A673 (cell line): ENCODE measurements at regions not wholly inside any gene's neighbourhood (a gene's known extent, or its start where the extent isn't known, plus 50 kb on each side); places are given as distances from the start of the nearest gene placed in this dataset.
"Not testable (repeated sequence)": the region's sequence is repeated elsewhere in the genome, so short reads cannot be mapped to it uniquely, and the experiment has no call there.

ENCODE experiments used
- BruUV-seq: library from RNA; stranded (reverse); fragments of 400-500 nt; replicated peaks from 2 replicates; lab custom pipeline; 2021; lab: Mats Ljungman, UMichigan
- CTCF ChIA-PET: fragments of 300-600 bp; sonication (Branson Sonifier 250); formaldehyde crosslinking; loops from one replicate; lab custom pipeline; 2022; ENCODE audit warnings: antibody characterized with exemption; lab: Charles Lee
- POLR2A ChIA-PET: fragments of 300-600 bp; sonication (Branson Sonifier 250); formaldehyde crosslinking; loops from one replicate; lab custom pipeline; 2022; ENCODE audit warnings: antibody characterized with exemption; ENCODE audit not compliant: low non-redundant PET; lab: Charles Lee
- DNase-seq: peaks from one replicate; pipeline ENCODE4 v3.0.0-alpha.2; 2015; ENCODE audit warnings: low spot score
- H3K27ac ChIP-seq: fragments of 200-600 bp; sonication (generic); 2 replicates; pipeline ENCODE4 v1.5.1; 2016; ENCODE audit warnings: mixed run types, low read depth, mild to moderate bottlenecking, mixed read lengths, antibody characterized with exemption, low read length; ENCODE audit not compliant: poor library complexity, severe bottlenecking
- H3K27me3 ChIP-seq: fragments of 200-600 bp; sonication (generic); replicated peaks from 2 replicates; pipeline ENCODE4 v1.6.1; 2017; ENCODE audit warnings: mixed run types, low read depth, mild to moderate bottlenecking, mixed read lengths, antibody characterized with exemption, low read length; ENCODE audit not compliant: insufficient read depth, poor library complexity
- H3K36me3 ChIP-seq: fragments of 200-600 bp; sonication (generic); 2 replicates; pipeline ENCODE4 v1.6.1; 2016; ENCODE audit warnings: mixed run types, mild to moderate bottlenecking, mixed read lengths, antibody characterized with exemption, low read length; ENCODE audit not compliant: insufficient read depth, poor library complexity, severe bottlenecking
- H3K4me1 ChIP-seq: fragments of 200-600 bp; sonication (generic); 2 replicates; pipeline ENCODE4 v1.6.1; 2017; ENCODE audit warnings: mixed run types, mild to moderate bottlenecking, mixed read lengths, antibody characterized with exemption, low read length; ENCODE audit not compliant: insufficient read depth, poor library complexity, severe bottlenecking
- H3K4me3 ChIP-seq: fragments of 200-600 bp; sonication (generic); 2 replicates; pipeline ENCODE4 v1.5.1; 2016; ENCODE audit warnings: low read depth, mixed run types, mild to moderate bottlenecking, mixed read lengths, low read length; ENCODE audit not compliant: poor library complexity, severe bottlenecking
- H3K9me3 ChIP-seq: fragments of 200-600 bp; sonication (generic); 2 replicates; pipeline ENCODE4 v1.6.1; 2016; ENCODE audit warnings: mixed run types, low read depth, mild to moderate bottlenecking, mixed read lengths, antibody characterized with exemption, low read length; ENCODE audit not compliant: poor library complexity, severe bottlenecking
- EZH2 ChIP-seq: fragments of 200-600 bp; sonication (generic); IDR thresholded peaks from 2 replicates; pipeline ENCODE4 v1.6.1; 2017; ENCODE audit warnings: borderline replicate concordance, low read depth, mild to moderate bottlenecking, mixed read lengths, antibody characterized with exemption, low read length; ENCODE audit not compliant: poor library complexity, severe bottlenecking
- intact Hi-C: fragments of 100-400 bp; cut with micrococcal nuclease; formaldehyde crosslinking; loops from one replicate; pipeline ENCODE4 v1.10.0; 2022; ENCODE audit not compliant: unreplicated experiment
- TF ChIP-seq, protein P1 (sequence below): fragments of 300-800, 200-600 bp; sonication (generic); conservative IDR thresholded peaks from 2 replicates; pipeline ENCODE4 v1.5.1; 2017; ENCODE audit warnings: low read depth, mild to moderate bottlenecking, antibody characterized with exemption, low read length, moderate library complexity, mixed read lengths

DNA sequence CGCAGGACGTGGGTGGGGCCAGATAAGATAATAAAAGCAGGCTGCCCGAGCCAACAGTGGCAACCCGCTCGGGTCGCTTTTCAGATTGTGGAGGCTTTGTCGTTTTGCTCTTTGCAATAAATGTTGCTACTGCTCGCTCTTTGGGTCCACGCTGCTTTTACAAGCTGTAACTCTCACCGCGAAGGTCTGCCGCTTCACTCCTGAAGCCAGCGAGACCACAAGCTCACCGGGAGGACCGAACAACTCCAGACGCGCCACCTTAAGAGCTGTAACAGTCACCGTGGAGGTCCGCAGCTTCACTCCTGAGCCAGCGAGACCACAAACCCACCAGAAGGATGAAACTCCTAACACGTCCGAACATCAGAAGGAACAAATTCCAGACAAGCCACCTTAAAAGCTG, 286.6 kb upstream of the MAGI2 start:
- H3K4me1 ChIP-seq = no peaks in the 10 kb centered on the region
- CTCF ChIA-PET = no interaction called here
- no peak overlapping the region for H3K4me3 ChIP-seq
- H3K27ac ChIP-seq = no peak overlapping the region
- BruUV-seq = no TSS peak
- intact Hi-C loops = no loop called here
- H3K36me3 ChIP-seq = no peaks in the 10 kb centered on the region
- DNase-seq = no peak
- H3K27me3 ChIP-seq = peaks cover 9% of the 10 kb centered on the region
- no peaks in the 10 kb centered on the region for H3K9me3 ChIP-seq
- no peak for TF ChIP-seq EZH2
- TF ChIP-seq, protein P1, sequence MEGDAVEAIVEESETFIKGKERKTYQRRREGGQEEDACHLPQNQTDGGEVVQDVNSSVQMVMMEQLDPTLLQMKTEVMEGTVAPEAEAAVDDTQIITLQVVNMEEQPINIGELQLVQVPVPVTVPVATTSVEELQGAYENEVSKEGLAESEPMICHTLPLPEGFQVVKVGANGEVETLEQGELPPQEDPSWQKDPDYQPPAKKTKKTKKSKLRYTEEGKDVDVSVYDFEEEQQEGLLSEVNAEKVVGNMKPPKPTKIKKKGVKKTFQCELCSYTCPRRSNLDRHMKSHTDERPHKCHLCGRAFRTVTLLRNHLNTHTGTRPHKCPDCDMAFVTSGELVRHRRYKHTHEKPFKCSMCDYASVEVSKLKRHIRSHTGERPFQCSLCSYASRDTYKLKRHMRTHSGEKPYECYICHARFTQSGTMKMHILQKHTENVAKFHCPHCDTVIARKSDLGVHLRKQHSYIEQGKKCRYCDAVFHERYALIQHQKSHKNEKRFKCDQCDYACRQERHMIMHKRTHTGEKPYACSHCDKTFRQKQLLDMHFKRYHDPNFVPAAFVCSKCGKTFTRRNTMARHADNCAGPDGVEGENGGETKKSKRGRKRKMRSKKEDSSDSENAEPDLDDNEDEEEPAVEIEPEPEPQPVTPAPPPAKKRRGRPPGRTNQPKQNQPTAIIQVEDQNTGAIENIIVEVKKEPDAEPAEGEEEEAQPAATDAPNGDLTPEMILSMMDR = no peak
- POLR2A ChIA-PET = no interaction called here

DNA sequence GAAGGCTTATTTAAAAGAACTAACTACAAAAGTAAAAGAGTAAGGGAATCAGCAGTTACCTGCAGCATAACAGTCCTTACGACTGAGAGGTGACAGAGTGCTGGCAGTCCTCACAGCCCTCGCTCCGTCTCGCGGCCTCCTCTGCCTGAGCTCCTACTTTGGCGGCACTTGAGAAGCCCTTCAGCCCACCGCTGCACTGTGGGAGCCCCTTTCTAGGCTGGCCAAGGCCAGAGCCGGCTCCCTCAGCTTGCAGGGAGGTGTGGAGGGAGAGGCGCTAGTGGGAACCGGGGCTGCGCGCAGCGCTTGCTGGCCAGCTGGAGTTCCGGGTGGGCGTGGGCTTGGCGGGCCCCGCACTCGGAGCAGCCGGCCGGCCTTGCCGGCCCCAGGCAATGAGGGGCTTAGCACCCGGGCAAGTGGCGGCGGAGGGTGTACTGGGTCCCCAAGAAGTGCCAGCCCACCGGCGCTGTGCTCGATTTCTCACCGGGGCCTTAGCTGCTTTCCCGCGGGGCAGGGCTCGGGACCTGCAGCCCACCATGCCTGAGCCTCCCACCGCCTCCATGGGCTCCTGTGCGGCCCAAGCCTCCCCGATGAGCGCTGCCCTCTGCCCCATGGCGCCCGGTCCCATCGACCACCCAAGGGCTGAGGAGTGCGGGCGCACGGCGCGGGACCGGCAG, 285.7 kb upstream of the MAGI2 start:
- H3K4me1 ChIP-seq, H3K4me3 ChIP-seq, H3K27me3 ChIP-seq, DNase-seq, H3K9me3 ChIP-seq, BruUV-seq, H3K36me3 ChIP-seq, CTCF ChIA-PET, POLR2A ChIA-PET, H3K27ac ChIP-seq, intact Hi-C loops: not testable (repeated sequence)

DNA sequence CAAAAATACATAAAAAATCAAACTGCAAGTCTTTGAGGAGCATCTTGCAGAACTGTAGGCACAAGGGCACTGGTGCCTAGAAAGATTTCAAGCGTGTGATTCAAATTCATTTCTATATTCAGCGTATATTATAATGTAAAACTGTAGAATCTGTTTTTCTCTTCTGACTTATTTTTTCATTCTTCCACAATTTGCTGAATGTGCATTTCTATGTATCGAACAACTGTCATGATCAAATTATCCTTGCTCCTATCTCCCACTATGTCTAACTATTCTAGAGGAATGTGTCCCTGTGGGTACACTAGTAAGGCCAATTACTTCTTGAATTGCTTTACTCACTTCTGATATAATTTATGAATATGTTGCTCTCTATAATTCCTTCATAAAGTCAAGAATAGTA, 283.0 kb upstream of the MAGI2 start:
- H3K4me3 ChIP-seq = no peak overlapping the region
- no peaks in the 10 kb centered on the region for H3K9me3 ChIP-seq
- intact Hi-C loops = no loop called here
- no peak overlapping the region for H3K27ac ChIP-seq
- DNase-seq = no peak
- no TSS peak for BruUV-seq
- TF ChIP-seq, protein P1 = no peak
- CTCF ChIA-PET = no interaction called here
- H3K4me1 ChIP-seq = no peaks in the 10 kb centered on the region
- POLR2A ChIA-PET = no interaction called here
- no peaks in the 10 kb centered on the region for H3K36me3 ChIP-seq
- peaks cover 4% of the 10 kb centered on the region for H3K27me3 ChIP-seq

DNA sequence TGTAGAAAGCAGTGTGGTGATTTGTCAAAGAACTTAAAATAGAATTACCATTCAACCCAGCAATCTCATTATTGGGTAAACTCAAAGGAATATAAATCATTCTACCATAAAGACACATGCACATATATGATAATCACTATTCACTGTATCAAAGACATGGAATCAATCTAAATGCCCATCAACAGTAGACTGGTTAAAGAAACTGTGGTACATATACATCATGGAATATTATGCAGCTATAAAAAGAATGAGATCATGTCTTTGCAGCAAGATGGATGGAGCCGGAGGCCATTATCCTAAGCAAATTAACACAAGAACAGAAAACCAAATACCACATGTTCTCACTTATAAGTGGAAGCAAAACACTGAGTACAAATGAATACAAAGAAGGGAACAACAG, 281.5 kb upstream of the MAGI2 start:
- H3K4me1 ChIP-seq = no peaks in the 10 kb centered on the region
- no peak overlapping the region for H3K4me3 ChIP-seq
- POLR2A ChIA-PET = no interaction called here
- TF ChIP-seq, protein P1 = no peak
- TF ChIP-seq EZH2 = no peak
- DNase-seq = no peak
- CTCF ChIA-PET = no interaction called here
- H3K27ac ChIP-seq = no peak overlapping the region
- H3K9me3 ChIP-seq = no peaks in the 10 kb centered on the region
- H3K36me3 ChIP-seq = no peaks in the 10 kb centered on the region
- intact Hi-C loops = no loop called here
- BruUV-seq = no TSS peak
- H3K27me3 ChIP-seq = no peaks in the 10 kb centered on the region
